Muscle of back (tissue), 3 donors: ENCODE measurements at regions not wholly inside any gene's neighbourhood (a gene's known extent, or its start where the extent isn't known, plus 50 kb on each side); places are given as distances from the start of the nearest gene placed in this dataset.
"Not testable (repeated sequence)": the region's sequence is repeated elsewhere in the genome, so short reads cannot be mapped to it uniquely, and the experiment has no call there.

Experiments used
- DNase-seq, 3 donors: peaks; one replicate each; pipeline versions ENCODE4 v3.0.0 to v3.0.0-alpha.2; 2013

DNA sequence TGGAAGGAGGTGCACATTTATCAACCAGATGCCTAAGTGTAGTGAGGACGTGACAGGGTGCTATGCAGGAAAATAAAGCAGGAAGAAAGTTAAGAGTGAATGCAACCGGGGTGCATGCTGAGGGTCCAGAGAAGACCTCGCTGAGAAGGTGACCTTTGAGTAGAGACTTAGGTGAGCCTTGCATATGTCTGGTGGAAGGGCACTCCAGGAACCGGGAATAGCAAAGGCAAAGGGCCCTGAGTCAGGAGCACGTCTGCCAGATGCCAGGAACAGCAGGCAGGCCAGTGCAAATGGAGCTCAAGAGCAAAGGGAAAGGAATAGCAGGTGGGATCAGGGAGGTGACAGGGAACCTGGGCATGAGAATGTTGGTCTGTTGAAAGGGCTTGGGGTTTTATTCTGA is 445.5 kb downstream of the PREX1 start:
- DNase-seq, result no peak

DNA sequence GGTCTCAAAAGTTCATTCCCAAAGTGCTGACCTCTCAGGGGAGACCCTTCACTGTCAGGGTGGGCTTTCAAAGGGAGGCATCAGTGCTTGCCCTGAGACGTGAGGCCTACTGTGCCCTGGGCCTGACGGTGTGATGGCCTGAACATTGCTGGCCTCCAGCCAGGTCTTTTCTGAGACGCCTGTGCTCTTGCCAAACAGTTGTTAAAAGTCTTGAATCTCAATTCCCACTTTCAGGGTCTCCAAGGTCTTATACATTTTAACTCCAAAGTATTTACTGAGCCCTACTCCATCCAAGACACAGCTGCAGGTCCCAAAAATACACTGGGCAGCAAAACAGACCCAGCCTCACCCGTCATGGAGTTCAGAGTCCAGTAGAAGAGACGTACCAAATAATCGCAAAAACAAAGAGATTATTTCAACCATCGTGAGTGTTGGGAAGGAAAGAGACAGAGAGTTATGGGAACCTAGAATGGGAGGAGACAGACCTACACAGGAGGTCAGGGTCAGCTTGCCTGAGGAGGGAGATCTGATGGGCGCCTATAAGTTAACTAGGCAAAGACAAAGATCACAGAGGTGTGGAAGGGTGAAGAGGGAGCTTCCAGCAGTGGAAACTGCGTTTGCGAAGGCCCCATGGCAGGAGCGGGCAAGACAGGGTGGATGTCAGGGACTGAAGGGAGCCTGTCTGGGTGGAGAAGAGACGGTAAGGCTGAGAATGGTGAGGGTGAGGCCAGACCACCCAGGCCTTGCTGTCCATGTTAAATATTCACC is 446.3 kb downstream of the PREX1 start:
- peak; percentile 45 to 60 (median 47) for DNase-seq

DNA sequence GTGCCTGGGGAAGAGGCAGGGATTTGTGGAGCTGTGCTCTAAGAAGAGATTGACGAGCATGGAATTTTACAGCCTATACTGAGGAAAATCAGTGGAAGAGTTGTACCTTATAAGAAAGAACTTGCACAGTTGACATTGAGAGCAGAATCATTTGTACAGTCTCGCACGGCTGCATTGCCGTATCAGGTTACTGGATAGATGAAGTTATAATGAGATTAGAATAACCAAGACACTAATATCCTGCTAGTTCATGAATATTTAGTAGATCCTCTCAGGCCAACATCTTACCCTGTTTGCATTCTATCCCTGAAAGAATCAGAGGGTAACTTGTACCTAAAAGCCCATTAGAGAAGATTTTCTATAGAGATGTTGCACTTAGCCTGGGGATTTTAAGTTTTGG is 447.1 kb downstream of the PREX1 start:
- DNase-seq, result no peak

GRCh38 chr20:48378976-48379675 is 448.7 kb downstream of the PREX1 start:
- no peak for DNase-seq

DNA sequence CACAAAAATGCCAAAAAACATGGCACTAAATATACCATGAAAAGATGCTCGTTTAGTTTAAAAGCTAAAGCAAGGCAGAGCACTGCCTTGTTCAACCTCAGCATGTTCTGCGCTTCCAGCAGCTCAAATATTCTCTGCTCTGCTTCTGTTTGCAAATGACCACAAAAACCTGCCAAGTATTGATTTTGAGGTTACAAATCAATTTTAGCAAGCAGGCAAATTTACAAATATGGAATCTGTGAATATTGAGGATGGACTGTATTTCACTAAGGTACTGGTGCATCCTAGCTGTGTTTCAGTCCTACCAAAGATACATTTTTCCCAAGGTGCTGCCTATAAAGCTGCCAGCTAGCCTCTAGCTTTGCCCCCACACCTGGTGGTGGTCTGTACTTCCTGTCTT is 449.9 kb downstream of the PREX1 start:
- no peak for DNase-seq

GRCh38 chr20:48375804-48376203 is 452.0 kb downstream of the PREX1 start:
- DNase-seq, result no peak

- no peak for DNase-seq
Observed at GRCh38 chr20:48374991-48375595, 452.7 kb downstream of the PREX1 start.

- peak in 1 of 3 donors; percentile 48 for DNase-seq
Observed at GRCh38 chr20:48374031-48374907, 453.5 kb downstream of the PREX1 start.

DNA sequence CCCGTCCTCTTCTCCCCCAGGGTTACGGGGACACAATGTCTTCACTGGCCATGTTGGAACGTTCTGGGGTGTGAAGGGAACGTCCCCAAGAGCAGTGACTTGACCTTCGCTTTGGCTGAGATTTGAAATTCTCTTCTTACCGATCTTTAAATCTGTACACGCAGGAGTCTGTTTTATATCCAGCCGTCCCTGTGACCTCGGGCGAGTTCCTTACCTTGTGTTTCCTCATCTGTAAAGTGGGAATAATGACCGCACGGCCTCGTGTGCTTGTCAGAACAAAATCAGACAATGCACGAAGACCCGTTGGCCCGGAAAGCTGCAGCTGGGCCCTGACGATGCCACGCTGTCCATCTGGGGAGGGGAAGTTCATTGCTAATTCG is 454.3 kb downstream of the PREX1 start:
- no peak for DNase-seq

DNA sequence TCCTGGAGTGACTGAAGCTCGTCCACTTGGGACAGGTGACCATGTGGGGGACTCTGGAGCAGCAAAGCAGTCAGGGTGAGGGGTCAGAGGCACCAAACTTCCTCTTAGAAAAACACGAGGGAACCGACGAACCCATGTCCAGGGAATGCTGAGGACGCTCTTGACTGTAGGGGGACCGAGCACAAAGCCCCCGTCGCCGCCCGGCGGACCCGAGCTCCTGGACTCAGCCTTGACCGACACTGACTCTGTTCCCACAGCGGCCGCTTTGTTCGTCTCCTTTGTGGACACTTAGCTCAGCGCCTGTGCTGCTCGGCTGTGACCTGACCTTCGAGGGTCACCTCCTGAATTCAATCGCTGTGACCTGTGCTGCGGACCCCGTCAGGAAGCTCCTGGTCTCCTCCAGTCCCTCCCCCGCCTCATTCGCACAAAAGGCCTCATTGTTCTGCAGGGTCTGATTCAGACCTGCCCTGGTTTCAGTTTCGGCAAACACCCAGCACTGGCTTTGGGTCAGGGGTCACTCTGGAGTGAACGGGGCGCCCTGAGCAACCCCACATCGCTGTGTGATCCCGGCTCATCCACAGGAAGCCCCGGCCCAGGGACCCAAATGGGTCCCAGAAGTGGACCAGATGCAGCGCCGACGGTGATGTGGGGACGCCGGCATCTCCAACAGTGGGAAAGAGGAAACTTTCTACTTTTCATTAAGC is 454.8 kb downstream of the PREX1 start:
- DNase-seq, result not testable (repeated sequence)

- DNase-seq, result no peak
Observed at GRCh38 chr20:48371211-48371610, 456.6 kb downstream of the PREX1 start.

- peak in 1 of 3 donors; percentile 33 for DNase-seq
Observed at GRCh38 chr20:48368580-48369021, 459.2 kb downstream of the PREX1 start.

DNA sequence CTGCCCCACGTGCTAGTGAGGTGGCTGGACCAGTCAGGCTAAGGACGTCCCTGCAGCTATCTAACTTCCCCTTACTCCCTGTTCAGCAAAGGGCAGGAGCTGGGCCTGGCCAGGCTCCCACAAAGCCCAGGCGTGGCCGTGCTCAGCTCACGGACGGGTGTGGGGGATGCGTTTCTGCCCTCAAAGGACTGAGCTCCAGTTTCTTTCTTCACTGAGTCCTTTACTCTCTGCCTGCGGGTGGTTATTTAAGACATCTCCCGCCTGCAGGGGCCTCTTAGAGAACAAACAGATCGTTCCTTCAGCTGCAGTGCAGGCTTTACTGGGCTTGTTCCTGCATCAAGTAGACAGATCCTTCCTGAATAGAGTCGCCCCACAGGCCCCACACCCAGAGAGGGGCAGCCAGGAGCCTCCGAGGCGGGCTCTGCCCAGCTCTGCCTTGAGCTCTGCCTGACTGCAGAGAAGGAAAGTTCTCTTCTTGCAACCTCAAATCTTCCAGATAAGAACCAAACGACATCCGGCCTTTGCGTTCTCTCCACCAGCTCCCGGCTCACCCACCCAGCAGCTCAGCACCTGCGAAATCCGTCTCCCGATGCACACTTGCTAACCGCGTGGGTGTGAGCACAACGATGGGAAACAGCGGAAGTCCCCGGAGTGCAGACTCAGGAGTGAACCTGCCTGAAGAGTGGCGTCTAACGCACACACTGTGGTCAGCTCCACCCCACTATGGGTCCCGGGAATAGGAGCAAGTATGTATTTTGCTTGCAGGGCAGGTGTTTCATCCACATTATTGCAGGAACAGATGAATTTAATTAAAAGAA is 460.0 kb downstream of the PREX1 start:
- not testable (repeated sequence) for DNase-seq

GRCh38 chr20:48366230-48366629 is 461.6 kb downstream of the PREX1 start:
- no peak for DNase-seq

DNA sequence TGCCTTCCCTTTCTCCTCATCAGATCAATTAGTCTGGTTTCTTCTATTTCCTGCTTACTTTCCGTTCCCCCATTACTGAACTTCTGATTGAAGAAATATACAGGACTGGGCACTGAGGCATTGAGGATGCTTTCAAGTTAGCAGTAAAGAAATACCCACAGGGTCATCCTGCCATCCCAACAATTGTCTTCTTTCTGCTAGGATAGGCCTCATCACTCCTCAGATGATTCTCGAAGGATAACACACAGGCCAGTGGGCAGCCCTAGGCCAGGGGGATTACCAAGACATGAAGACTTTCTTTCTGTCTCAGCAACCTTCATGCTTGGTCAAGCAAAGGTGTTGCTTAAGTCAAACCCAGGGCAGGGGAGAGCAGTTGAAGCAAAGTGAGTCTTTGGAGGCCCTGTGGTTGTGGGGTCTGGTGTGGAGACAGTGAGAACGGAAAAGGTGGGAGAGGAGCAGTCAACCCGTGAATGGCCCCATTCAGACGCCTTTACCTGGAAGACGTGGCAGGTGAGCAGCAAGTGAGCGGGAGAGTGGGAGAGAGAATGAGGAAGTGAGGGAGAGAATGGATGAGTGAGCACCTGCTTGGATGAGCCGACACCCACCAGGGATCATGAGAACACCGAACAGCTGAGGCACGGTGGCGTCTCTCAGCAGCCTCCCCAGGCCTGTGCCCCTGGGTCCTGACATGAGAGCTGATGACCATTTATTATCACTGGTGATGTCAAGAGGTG is 462.9 kb downstream of the PREX1 start:
- no peak for DNase-seq

- DNase-seq, result no peak
Observed at GRCh38 chr20:48364055-48364454, 463.7 kb downstream of the PREX1 start.

DNA sequence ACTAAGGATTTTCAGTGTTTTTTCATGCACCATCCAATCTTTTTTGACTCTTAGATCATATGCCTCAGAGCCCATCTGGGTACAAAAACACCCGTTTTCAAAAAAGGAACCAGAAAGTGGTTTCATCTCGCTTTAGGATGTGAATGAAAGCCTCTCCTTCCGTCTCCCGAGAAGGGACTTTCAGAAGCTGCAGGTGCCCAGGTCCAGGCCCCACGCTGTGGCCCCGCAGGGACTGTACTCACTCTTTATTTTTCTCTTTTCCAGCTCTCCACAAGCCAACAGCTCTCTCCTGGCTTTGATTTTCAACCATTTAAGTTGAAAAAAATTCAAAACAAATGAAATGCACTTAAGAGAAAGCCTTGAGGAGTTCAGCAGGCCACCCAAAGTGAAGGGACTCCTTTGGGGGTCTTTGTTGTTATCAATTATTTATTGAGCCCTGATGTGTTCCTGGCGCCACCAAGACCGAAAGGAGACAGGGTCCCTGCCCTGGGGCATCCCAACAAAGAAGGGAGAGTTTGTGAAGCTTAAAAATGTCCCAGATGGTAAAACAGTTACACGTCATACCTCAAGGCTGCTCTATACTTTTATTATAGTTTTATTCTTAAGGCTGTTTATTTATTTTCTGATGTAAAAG is 467.3 kb downstream of the PREX1 start:
- DNase-seq, result no peak

DNA sequence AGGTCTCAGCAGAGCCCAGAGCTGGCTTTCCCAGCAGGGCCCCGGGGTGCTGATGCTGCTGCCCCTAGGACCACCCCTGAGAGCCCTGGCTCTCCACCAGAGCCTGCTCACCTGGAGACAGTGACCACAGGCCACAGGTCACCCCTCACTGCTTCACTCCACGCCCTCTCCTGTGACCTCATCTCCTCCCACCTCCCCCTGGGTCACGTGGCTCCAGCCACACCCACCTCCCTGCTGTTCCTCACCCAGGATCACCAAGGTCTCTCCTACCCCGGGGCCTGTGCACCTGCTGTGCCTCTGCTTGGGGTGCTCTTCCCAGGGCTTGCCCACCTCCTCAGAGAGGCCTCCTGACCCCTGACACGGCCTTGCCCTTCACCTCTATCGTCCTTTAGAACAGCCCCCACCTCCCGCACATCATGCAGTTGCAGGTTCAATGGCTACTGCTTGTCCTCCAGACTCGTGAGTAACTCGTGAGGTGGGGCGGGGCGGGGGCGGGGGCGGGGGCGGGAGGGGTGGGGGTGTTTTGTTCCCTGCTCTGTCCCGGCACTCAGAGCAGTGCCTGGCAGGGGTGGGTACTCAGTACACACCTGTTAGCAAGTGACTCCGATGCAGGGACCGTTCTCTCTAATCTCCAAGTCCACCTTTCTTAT is 468.0 kb downstream of the PREX1 start:
- DNase-seq, result no peak

GRCh38 chr20:48359055-48359390 is 468.8 kb downstream of the PREX1 start:
- not testable (repeated sequence) for DNase-seq
